ENCODE measurements at regions not wholly inside any gene's neighbourhood (a gene's known extent, or its start where the extent isn't known, plus 50 kb on each side); places are given as distances from the start of the nearest gene placed in this dataset.

GRCh38 chr7:155879592-155879991 is 67.3 kb upstream of the SHH start:
- Histone ChIP-seq H3K27ac (ENCODE audit: low read depth, low read length, poor library complexity, severe bottlenecking) (no peak overlapping the region), H3K9me3 (ENCODE audit: low read depth, low read length, poor library complexity, severe bottlenecking) (no peaks in the 10 kb centered on the region), H3K4me1 (ENCODE audit: insufficient read depth, low read length, poor library complexity, severe bottlenecking) (no peaks in the 10 kb centered on the region), H3K36me3 (ENCODE audit: insufficient read depth, low read length, poor library complexity, severe bottlenecking) (no peaks in the 10 kb centered on the region), H3K4me3 (ENCODE audit: low read depth, low read length, poor library complexity, severe bottlenecking) (no peak overlapping the region), H3K27me3 (replicated peaks; ENCODE audit: insufficient read depth, low read depth, low read length, poor library complexity) (peaks cover 51% of the 10 kb centered on the region)
- intact Hi-C loops (cut with micrococcal nuclease; ENCODE audit: unreplicated experiment), result no loop called here
- ChIA-PET POLR2A (ENCODE audit: low non-redundant PET) (no interaction called here), CTCF (no interaction called here)
- TF ChIP-seq EZH2 (IDR thresholded peaks at IDR 0.05; ENCODE audit: borderline replicate concordance, low read depth, low read length, poor library complexity, severe bottlenecking) (no peak), CTCF (conservative IDR thresholded peaks at IDR 0.05; ENCODE audit: low read depth, low read length) (no peak)
- BruUV-seq (replicated peaks), result no TSS peak
- DNase-seq (ENCODE audit: low spot score), result no peak

GRCh38 chr7:155878674-155879073 is 66.4 kb upstream of the SHH start:
- POLR2A ChIA-PET (ENCODE audit: low non-redundant PET), result no interaction called here
- peaks cover 60% of the 10 kb centered on the region for H3K27me3 ChIP-seq (replicated peaks; ENCODE audit: insufficient read depth, low read depth, low read length, poor library complexity)
- DNase-seq (ENCODE audit: low spot score), result no peak
- H3K36me3 ChIP-seq (ENCODE audit: insufficient read depth, low read length, poor library complexity, severe bottlenecking), result no peaks in the 10 kb centered on the region
- TF ChIP-seq CTCF (conservative IDR thresholded peaks at IDR 0.05; ENCODE audit: low read depth, low read length) (no peak), EZH2 (IDR thresholded peaks at IDR 0.05; ENCODE audit: borderline replicate concordance, low read depth, low read length, poor library complexity, severe bottlenecking) (no peak)
- CTCF ChIA-PET, result no interaction called here
- H3K27ac ChIP-seq (ENCODE audit: low read depth, low read length, poor library complexity, severe bottlenecking), result no peak overlapping the region
- intact Hi-C loops (cut with micrococcal nuclease; ENCODE audit: unreplicated experiment), result no loop called here
- BruUV-seq (replicated peaks), result no TSS peak
- H3K9me3 ChIP-seq (ENCODE audit: low read depth, low read length, poor library complexity, severe bottlenecking), result no peaks in the 10 kb centered on the region
- H3K4me1 ChIP-seq (ENCODE audit: insufficient read depth, low read length, poor library complexity, severe bottlenecking), result no peaks in the 10 kb centered on the region
- no peak overlapping the region for H3K4me3 ChIP-seq (ENCODE audit: low read depth, low read length, poor library complexity, severe bottlenecking)

- POLR2A ChIA-PET (ENCODE audit: low non-redundant PET), result no interaction called here
- DNase-seq (ENCODE audit: low spot score), result no peak
- Histone ChIP-seq H3K4me3 (ENCODE audit: low read depth, low read length, poor library complexity, severe bottlenecking) (no peak overlapping the region), H3K9me3 (ENCODE audit: low read depth, low read length, poor library complexity, severe bottlenecking) (no peaks in the 10 kb centered on the region), H3K36me3 (ENCODE audit: insufficient read depth, low read length, poor library complexity, severe bottlenecking) (no peaks in the 10 kb centered on the region), H3K27ac (ENCODE audit: low read depth, low read length, poor library complexity, severe bottlenecking) (no peak overlapping the region), H3K27me3 (replicated peaks; ENCODE audit: insufficient read depth, low read depth, low read length, poor library complexity) (peaks cover 62% of the 10 kb centered on the region), H3K4me1 (ENCODE audit: insufficient read depth, low read length, poor library complexity, severe bottlenecking) (no peaks in the 10 kb centered on the region)
- TF ChIP-seq CTCF (conservative IDR thresholded peaks at IDR 0.05; ENCODE audit: low read depth, low read length), result no peak
- no peak for TF ChIP-seq EZH2 (IDR thresholded peaks at IDR 0.05; ENCODE audit: borderline replicate concordance, low read depth, low read length, poor library complexity, severe bottlenecking)
- BruUV-seq (replicated peaks), result no TSS peak
- CTCF ChIA-PET, result interaction anchor here (0.7 kb wide), 1 partner anchor 211 kb away, joined by 6 read pairs; no protein-coding TSS in a partner anchor
- intact Hi-C loops (cut with micrococcal nuclease; ENCODE audit: unreplicated experiment), result no loop called here
Measured at GRCh38 chr7:155878250-155878649, 66.0 kb upstream of the SHH start.
